Activated naive CD4-positive, alpha-beta T cell treated with anti-CD3 and anti-CD28 coated beads, Interleukin-2, amount 10 ng/mL, durations not matched to agents 7 days and 5 days (primary cell): ENCODE measurements at regions not wholly inside any gene's neighbourhood (a gene's known extent, or its start where the extent isn't known, plus 50 kb on each side); places are given as distances from the start of the nearest gene placed in this dataset.
"Not testable (repeated sequence)": the region's sequence is repeated elsewhere in the genome, so short reads cannot be mapped to it uniquely, and the experiment has no call there.

Experiments
- CTCF ChIA-PET: fragments of 350-600 bp; sonication (Branson Sonifier 250); formaldehyde crosslinking; loops from one replicate; lab custom pipeline; 2021; ENCODE audit warnings: antibody characterized with exemption; lab: Charles Lee
- DNase-seq: peaks from one replicate; pipeline ENCODE4 v3.0.0-alpha.2; 2020
- H3K27ac Mint-ChIP-seq: one replicate; pipeline ENCODE4 v1.8.0; 2021; ENCODE audit warnings: mild to moderate bottlenecking, moderate library complexity, mixed read lengths
- H3K27me3 Mint-ChIP-seq: one replicate; pipeline ENCODE4 v1.8.0; 2021; ENCODE audit warnings: mild to moderate bottlenecking, mixed read lengths
- H3K36me3 Mint-ChIP-seq: one replicate; pipeline ENCODE4 v1.8.0; 2021; ENCODE audit warnings: mixed read lengths
- H3K4me1 Mint-ChIP-seq: one replicate; pipeline ENCODE4 v1.8.0; 2021; ENCODE audit warnings: mixed read lengths
- H3K4me3 Mint-ChIP-seq: one replicate; pipeline ENCODE4 v1.8.0; 2021; ENCODE audit warnings: mild to moderate bottlenecking, moderate library complexity, mixed read lengths
- H3K9me3 Mint-ChIP-seq: one replicate; pipeline ENCODE4 v1.8.0; 2021; ENCODE audit warnings: mixed read lengths

DNA sequence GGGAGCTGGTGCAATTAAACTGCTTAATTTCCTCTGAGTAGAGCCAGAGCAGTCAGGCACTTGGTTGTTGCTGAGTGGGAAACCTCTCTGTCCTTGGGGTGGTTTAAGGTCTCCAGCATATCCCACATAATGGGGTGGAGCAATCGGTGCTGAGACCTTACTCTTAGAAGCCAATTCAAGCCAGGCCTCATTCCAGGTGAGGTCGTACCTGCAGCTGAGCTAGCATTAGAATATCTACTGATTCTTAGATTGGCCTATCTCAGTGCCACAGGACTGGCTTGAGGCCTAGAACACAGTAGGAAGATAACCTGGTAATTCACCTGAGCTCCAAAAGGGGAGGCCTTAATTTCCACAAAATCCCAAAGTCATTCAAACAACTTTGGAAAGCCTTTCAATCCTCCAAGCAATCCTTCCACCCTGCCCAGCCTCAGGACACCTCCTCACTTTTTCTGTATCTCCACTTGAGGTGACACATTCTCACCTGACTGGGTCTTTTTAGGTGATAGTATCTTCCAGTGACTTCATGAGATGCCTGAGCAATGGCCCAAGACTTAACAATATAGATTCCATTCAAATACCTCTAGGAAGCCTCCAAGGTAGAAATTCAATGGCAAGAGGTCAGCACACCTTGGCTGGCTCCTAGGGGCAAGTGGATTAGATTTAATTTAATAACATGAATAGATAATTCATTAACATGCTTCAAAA, 91.0 kb downstream of the FEM1C start:
- CTCF ChIA-PET: no interaction called here
- no peak overlapping the region for H3K4me3 Mint-ChIP-seq
- no peaks in the 10 kb centered on the region for H3K4me1 Mint-ChIP-seq
- no peak overlapping the region for H3K27ac Mint-ChIP-seq
- no peak for DNase-seq
- no peaks in the 10 kb centered on the region for H3K9me3 Mint-ChIP-seq
- H3K27me3 Mint-ChIP-seq: no peaks in the 10 kb centered on the region
- H3K36me3 Mint-ChIP-seq: no peaks in the 10 kb centered on the region

DNA sequence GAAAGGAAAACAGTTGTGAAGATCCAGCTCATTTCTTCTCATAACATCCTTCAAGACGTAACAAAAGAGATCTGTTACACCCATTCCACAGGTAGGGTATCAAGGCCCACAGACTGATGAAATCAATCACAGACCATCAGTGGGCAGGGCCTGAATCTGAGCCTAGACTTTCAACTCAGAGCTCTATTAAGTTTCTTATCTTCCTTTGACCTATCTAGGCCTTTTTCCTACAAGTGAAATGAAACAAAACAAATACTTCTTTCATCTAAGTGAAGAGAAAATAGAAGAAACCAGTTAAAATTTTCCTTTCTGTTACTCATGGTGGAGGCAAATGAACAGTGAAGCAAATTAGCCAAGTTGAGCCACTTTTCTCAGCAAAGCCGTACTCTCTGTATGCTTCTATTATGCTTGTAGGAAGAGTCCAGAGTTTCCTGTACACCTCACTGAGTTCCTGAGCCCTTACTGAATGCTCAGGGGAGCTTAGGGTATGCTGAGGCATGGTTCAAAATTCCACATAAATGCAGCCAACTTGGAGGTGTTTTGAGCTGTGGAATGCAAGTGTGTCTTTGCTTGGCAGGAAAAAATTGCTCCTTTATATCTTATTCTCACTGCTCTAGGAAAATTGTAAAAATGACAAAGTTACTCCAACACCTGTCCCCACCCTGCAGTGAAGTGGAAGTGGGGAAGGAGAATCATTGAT, 91.9 kb downstream of the FEM1C start:
- Mint-ChIP-seq H3K27me3 (no peaks in the 10 kb centered on the region), H3K4me1 (no peaks in the 10 kb centered on the region), H3K4me3 (no peak overlapping the region), H3K36me3 (no peaks in the 10 kb centered on the region), H3K27ac (no peak overlapping the region), H3K9me3 (no peaks in the 10 kb centered on the region)
- CTCF ChIA-PET: no interaction called here
- no peak for DNase-seq

GRCh38 chr5:115452083-115452482, 92.5 kb downstream of the FEM1C start:
- no peaks in the 10 kb centered on the region for H3K4me1 Mint-ChIP-seq
- no peak for DNase-seq
- no peaks in the 10 kb centered on the region for H3K9me3 Mint-ChIP-seq
- CTCF ChIA-PET: no interaction called here
- no peaks in the 10 kb centered on the region for H3K27me3 Mint-ChIP-seq
- H3K4me3 Mint-ChIP-seq: no peak overlapping the region
- no peaks in the 10 kb centered on the region for H3K36me3 Mint-ChIP-seq
- H3K27ac Mint-ChIP-seq: no peak overlapping the region

DNA sequence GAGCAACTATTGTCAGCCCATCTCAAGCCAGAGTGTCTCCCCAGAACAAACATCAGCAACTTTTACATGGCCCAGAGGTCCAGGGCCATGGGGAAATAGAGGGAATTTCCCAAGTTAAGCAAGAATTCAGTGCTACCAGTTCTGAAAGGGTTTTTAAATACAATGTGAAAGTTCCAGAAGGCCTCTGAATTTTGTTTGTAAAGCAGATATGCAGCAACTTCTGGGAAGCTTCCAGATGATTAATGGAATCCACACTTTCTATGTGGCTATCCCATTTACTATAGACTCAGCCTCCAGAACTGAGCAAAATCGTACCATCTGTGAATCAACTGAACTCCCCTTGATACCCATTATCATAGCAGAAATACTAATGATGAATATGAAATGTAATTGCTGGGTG, 93.8 kb downstream of the FEM1C start:
- CTCF ChIA-PET: no interaction called here
- H3K27ac Mint-ChIP-seq: no peak overlapping the region
- DNase-seq: no peak
- no peaks in the 10 kb centered on the region for H3K27me3 Mint-ChIP-seq
- no peaks in the 10 kb centered on the region for H3K9me3 Mint-ChIP-seq
- no peak overlapping the region for H3K4me3 Mint-ChIP-seq
- no peaks in the 10 kb centered on the region for H3K36me3 Mint-ChIP-seq
- no peaks in the 10 kb centered on the region for H3K4me1 Mint-ChIP-seq

DNA sequence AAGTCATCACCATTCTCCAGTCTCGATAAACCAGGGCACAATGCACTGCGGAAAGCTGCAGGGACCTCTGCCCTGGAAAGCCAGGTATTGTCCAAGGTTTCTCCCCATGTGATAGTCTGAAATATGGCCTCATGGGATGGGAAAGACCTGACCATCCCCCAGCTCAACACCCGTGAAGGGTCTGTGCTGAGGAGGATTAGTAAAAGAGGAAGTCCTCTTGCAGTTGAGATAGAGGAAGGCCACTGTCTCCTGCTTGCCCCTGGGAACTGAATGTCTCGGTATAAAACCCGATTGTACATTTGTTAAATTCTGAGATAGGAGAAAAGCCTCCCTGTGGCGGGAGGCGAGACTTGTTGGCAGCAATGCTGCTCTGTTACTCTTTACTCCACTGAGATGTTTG, 95.9 kb downstream of the FEM1C start:
- H3K27me3 Mint-ChIP-seq, H3K36me3 Mint-ChIP-seq, DNase-seq, CTCF ChIA-PET, H3K4me3 Mint-ChIP-seq, H3K27ac Mint-ChIP-seq, H3K4me1 Mint-ChIP-seq, H3K9me3 Mint-ChIP-seq: not testable (repeated sequence)

- H3K4me1 Mint-ChIP-seq: no peaks in the 10 kb centered on the region
- CTCF ChIA-PET: no interaction called here
- peaks cover 7% of the 10 kb centered on the region for H3K9me3 Mint-ChIP-seq
Measured at GRCh38 chr5:115440782-115441451, 103.7 kb downstream of the FEM1C start.

GRCh38 chr5:115439639-115440038, 104.9 kb downstream of the FEM1C start:
- Mint-ChIP-seq H3K27ac (no peak overlapping the region), H3K4me1 (no peaks in the 10 kb centered on the region), H3K36me3 (no peaks in the 10 kb centered on the region), H3K27me3 (peaks cover 17% of the 10 kb centered on the region), H3K4me3 (no peak overlapping the region), H3K9me3 (peaks cover 7% of the 10 kb centered on the region)
- CTCF ChIA-PET: no interaction called here
- DNase-seq: no peak

More at GRCh38 chr5:115440782-115441451, 103.7 kb downstream of the FEM1C start:
- H3K27ac Mint-ChIP-seq: no peak overlapping the region
- no peak for DNase-seq
- H3K36me3 Mint-ChIP-seq: no peaks in the 10 kb centered on the region
- H3K4me3 Mint-ChIP-seq: no peak overlapping the region
- peaks cover 17% of the 10 kb centered on the region for H3K27me3 Mint-ChIP-seq

- peaks cover 17% of the 10 kb centered on the region for H3K27me3 Mint-ChIP-seq
- H3K9me3 Mint-ChIP-seq: peaks cover 7% of the 10 kb centered on the region
- CTCF ChIA-PET: no interaction called here
- no peak overlapping the region for H3K4me3 Mint-ChIP-seq
- DNase-seq: no peak
- H3K36me3 Mint-ChIP-seq: no peaks in the 10 kb centered on the region
- no peaks in the 10 kb centered on the region for H3K4me1 Mint-ChIP-seq
- H3K27ac Mint-ChIP-seq: no peak overlapping the region
Measured at GRCh38 chr5:115439042-115439441, 105.5 kb downstream of the FEM1C start.

GRCh38 chr5:115435778-115436712, 108.5 kb downstream of the FEM1C start:
- Mint-ChIP-seq H3K9me3 (peaks cover 1% of the 10 kb centered on the region), H3K4me1 (no peaks in the 10 kb centered on the region), H3K4me3 (no peak overlapping the region), H3K27me3 (peaks cover 5% of the 10 kb centered on the region), H3K36me3 (no peaks in the 10 kb centered on the region), H3K27ac (no peak overlapping the region)
- DNase-seq: no peak
- CTCF ChIA-PET: no interaction called here

DNA sequence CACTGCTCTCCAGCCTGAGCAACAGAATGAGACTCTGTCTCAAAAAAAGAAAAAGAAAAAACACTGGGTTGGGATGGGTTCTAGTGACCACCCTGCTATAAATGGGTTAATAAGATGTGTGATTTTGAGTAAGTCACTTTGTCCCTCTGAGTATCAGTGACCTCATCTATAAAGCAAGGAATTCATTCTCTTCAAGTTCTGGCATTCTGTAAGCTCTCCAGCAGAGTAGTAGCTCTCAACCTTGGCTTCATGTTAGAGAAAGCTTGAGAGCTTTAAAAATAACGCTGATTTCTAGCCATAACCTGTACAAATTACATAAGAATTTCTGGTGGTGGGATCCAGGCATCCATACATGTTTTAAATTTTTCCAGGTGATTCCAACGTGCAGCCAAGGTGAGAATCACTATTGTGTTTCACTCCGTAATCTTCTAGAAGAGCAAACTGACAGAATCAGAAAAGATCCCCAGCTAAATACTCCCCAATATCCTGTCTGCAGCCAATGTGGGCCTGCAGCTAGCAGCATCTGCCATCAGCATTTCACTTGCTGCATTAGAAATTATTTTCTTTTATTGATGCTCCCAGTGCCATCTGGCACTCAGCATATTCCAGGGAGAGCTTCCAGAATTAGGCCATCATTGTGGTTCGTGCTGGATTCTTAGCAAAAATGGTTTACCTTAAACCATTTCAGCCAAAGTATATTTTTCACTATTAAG, 109.4 kb downstream of the FEM1C start:
- DNase-seq: no peak
- CTCF ChIA-PET: no interaction called here
- H3K4me3 Mint-ChIP-seq: no peak overlapping the region
- no peaks in the 10 kb centered on the region for H3K36me3 Mint-ChIP-seq
- H3K27me3 Mint-ChIP-seq: no peaks in the 10 kb centered on the region
- no peak overlapping the region for H3K27ac Mint-ChIP-seq
- H3K4me1 Mint-ChIP-seq: no peaks in the 10 kb centered on the region
- H3K9me3 Mint-ChIP-seq: peaks cover under 1% of the 10 kb centered on the region

DNA sequence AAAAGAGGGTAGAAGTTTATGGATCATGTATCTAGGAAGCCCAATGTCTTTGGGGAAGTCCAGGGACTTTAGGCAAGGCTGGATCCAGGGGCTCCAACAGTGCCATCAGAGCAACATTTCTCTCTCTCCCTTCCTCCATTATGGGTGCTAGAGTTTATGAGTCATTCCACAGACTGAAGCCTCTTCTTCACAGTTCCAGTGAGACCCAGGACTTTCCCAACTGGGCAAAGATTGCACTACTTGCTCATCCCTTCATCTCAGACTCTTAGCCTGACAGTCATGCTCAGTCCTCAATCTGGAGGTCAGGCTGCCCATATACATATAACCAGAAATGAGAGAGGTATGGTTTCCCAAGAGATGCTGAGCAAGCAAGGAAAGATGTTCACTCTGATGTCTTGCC, 110.7 kb downstream of the FEM1C start:
- no peaks in the 10 kb centered on the region for H3K27me3 Mint-ChIP-seq
- no peaks in the 10 kb centered on the region for H3K4me1 Mint-ChIP-seq
- no peaks in the 10 kb centered on the region for H3K9me3 Mint-ChIP-seq
- H3K27ac Mint-ChIP-seq: no peak overlapping the region
- no peak for DNase-seq
- CTCF ChIA-PET: no interaction called here
- H3K36me3 Mint-ChIP-seq: no peaks in the 10 kb centered on the region
- no peak overlapping the region for H3K4me3 Mint-ChIP-seq

DNA sequence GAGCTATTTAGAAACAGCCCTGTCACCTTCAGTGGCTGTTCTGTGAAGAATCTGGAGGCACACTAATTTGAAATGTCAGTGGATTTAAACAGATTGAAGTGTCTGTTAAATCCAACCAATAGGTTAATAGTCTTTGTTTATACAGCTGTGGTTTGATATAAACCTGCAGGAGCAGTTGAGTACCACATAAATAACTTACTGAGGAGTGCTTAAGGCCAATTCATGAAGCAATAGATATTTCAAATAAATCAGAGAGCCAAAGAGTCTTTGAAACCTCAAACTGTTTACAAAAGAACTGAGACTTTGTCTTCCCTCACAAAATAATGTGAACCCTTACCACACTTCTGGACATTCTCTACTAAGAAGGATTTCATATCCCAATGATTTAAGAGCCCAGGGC, 111.9 kb downstream of the FEM1C start:
- CTCF ChIA-PET: no interaction called here
- DNase-seq: no peak
- H3K9me3 Mint-ChIP-seq: no peaks in the 10 kb centered on the region
- H3K27me3 Mint-ChIP-seq: no peaks in the 10 kb centered on the region
- no peaks in the 10 kb centered on the region for H3K36me3 Mint-ChIP-seq
- no peaks in the 10 kb centered on the region for H3K4me1 Mint-ChIP-seq
- no peak overlapping the region for H3K27ac Mint-ChIP-seq
- H3K4me3 Mint-ChIP-seq: no peak overlapping the region

- CTCF ChIA-PET: no interaction called here
- H3K27ac Mint-ChIP-seq: no peak overlapping the region
- no peak overlapping the region for H3K4me3 Mint-ChIP-seq
- H3K4me1 Mint-ChIP-seq: no peaks in the 10 kb centered on the region
- no peaks in the 10 kb centered on the region for H3K27me3 Mint-ChIP-seq
- no peaks in the 10 kb centered on the region for H3K36me3 Mint-ChIP-seq
- H3K9me3 Mint-ChIP-seq: no peaks in the 10 kb centered on the region
- DNase-seq: no peak
Measured at GRCh38 chr5:115431116-115431515, 113.5 kb downstream of the FEM1C start.

GRCh38 chr5:115430374-115430773, 114.2 kb downstream of the FEM1C start:
- Mint-ChIP-seq H3K27me3 (no peaks in the 10 kb centered on the region), H3K36me3 (no peaks in the 10 kb centered on the region), H3K4me1 (no peaks in the 10 kb centered on the region), H3K4me3 (no peak overlapping the region), H3K27ac (no peak overlapping the region), H3K9me3 (no peaks in the 10 kb centered on the region)
- no peak for DNase-seq
- CTCF ChIA-PET: no interaction called here
